H1 (cell line): ENCODE measurements at regions not wholly inside any gene's neighbourhood (a gene's known extent, or its start where the extent isn't known, plus 50 kb on each side); places are given as distances from the start of the nearest gene placed in this dataset.

Experiments used
- CTCF ChIA-PET: fragments of 300-600 bp; sonication (Branson Sonifier 250); formaldehyde crosslinking; loops from one replicate; lab custom pipeline; 2021; ENCODE audit not compliant: partially characterized antibody; lab: Charles Lee
- POLR2A ChIA-PET: fragments of 300-600 bp; sonication (Branson Sonifier 250); formaldehyde crosslinking; loops from one replicate; lab custom pipeline; 2021; ENCODE audit warnings: inconsistent platforms; ENCODE audit not compliant: partially characterized antibody; lab: Charles Lee
- DNase-seq, 2 experiments: peaks; one replicate each; pipeline versions ENCODE4 v3.0.0 to v3.0.0-alpha.2; 2010 to 2022; ENCODE audit warnings: low spot score in 2 of 2, low read depth in 1 of 2, mixed read lengths in 1 of 2
- FAIRE-seq: peaks from 2 replicates; lab custom pipeline; 2011; peaks lifted over from hg19 to GRCh38; lab: Jason Lieb, UNC
- H2AFZ ChIP-seq: 2 replicates; pipeline ENCODE4 v1.8.1; 2012; ENCODE audit warnings: low read length, inconsistent platforms
- H2AK5ac ChIP-seq: 2 replicates; pipeline ENCODE4 v1.6.1; 2013; ENCODE audit warnings: low read depth, low read length
- H2BK120ac ChIP-seq: replicated peaks from 2 replicates; pipeline ENCODE3; 2013; ENCODE audit warnings: low read depth, low read length, inconsistent platforms
- H2BK12ac ChIP-seq: 2 replicates; pipeline ENCODE4 v1.6.1; 2013; ENCODE audit warnings: low read depth, low read length
- H2BK15ac ChIP-seq: 2 replicates; pipeline ENCODE4 v1.6.1; 2013; ENCODE audit warnings: low read length
- H2BK20ac ChIP-seq: 2 replicates; pipeline ENCODE4 v1.6.1; 2013; ENCODE audit warnings: low read length
- H2BK5ac ChIP-seq: 2 replicates; pipeline ENCODE4 v1.6.1; 2013; ENCODE audit warnings: low read depth, low read length
- H3K14ac ChIP-seq: 2 replicates; pipeline ENCODE4 v1.6.1; 2013; ENCODE audit warnings: inconsistent platforms; ENCODE audit not compliant: insufficient read length
- H3K18ac ChIP-seq: 2 replicates; pipeline ENCODE4 v1.6.1; 2013; ENCODE audit warnings: low read length; ENCODE audit errors: extremely low read depth
- H3K23ac ChIP-seq: 2 replicates; pipeline ENCODE4 v1.6.1; 2013; ENCODE audit warnings: inconsistent platforms; ENCODE audit not compliant: insufficient read length
- H3K23me2 ChIP-seq: 2 replicates; pipeline ENCODE4 v1.6.1; 2013; ENCODE audit warnings: low read depth, low read length
- H3K27ac ChIP-seq: 2 replicates; pipeline ENCODE4 v1.6.1; 2011; ENCODE audit warnings: low read depth, low read length, inconsistent platforms
- H3K27me3 ChIP-seq, 4 experiments: replicated peaks in 1 of 4; 1 replicate in 1 of 4; 2 replicates in 3 of 4; pipeline versions ENCODE4 v1.6.1 to v1.8.1; 2011 to 2013; ENCODE audit warnings: low read length in 3 of 4, mild to moderate bottlenecking in 3 of 4, inconsistent platforms in 2 of 4, mixed read lengths in 2 of 4, moderate library complexity in 1 of 4; ENCODE audit not compliant: control insufficient read depth in 3 of 4, insufficient read depth in 3 of 4; ENCODE audit errors: extremely low read depth in 1 of 4
- H3K36me3 ChIP-seq, 4 experiments: 2 replicates each; pipeline versions ENCODE4 v1.6.1 to v1.8.1; 2011 to 2013; ENCODE audit warnings: mild to moderate bottlenecking in 4 of 4, low read length in 3 of 4, moderate library complexity in 2 of 4, control low read depth in 1 of 4, inconsistent platforms in 1 of 4; ENCODE audit not compliant: insufficient read depth in 4 of 4, control insufficient read depth in 2 of 4
- H3K4ac ChIP-seq: replicated peaks from 2 replicates; pipeline ENCODE3; 2013; ENCODE audit warnings: low read length, low read depth, mixed read lengths, inconsistent platforms; ENCODE audit not compliant: insufficient read length
- H3K4me1 ChIP-seq, 4 experiments: replicated peaks in 1 of 4; 1 replicate in 1 of 4; 2 replicates in 3 of 4; pipeline versions ENCODE4 v1.6.1 to v1.8.1; 2011 to 2013; ENCODE audit warnings: low read length in 3 of 4, inconsistent platforms in 2 of 4, mixed read lengths in 1 of 4; ENCODE audit not compliant: insufficient read depth in 4 of 4, control insufficient read depth in 3 of 4
- H3K4me2 ChIP-seq, 2 experiments: 2 replicates each; pipeline versions ENCODE4 v1.6.1 to v1.8.1; 2011 to 2013; ENCODE audit warnings: low read depth in 2 of 2, low read length in 2 of 2, control low read depth in 1 of 2, inconsistent platforms in 1 of 2, mild to moderate bottlenecking in 1 of 2; ENCODE audit not compliant: insufficient read depth in 1 of 2
- H3K4me3 ChIP-seq, 4 experiments: fragments of 200-600, 300-600 bp in 1 of 4; sonication (generic), shearing (Covaris generic), sonication (Bioruptor Twin) in 1 of 4; 2 replicates each; pipeline versions ENCODE4 v1.5.1 to v1.8.1; 2011 to 2016; ENCODE audit warnings: low read length in 4 of 4, low read depth in 3 of 4, control low read depth in 2 of 4, inconsistent platforms in 2 of 4, mild to moderate bottlenecking in 2 of 4, mixed read lengths in 1 of 4, moderate library complexity in 1 of 4; ENCODE audit not compliant: insufficient read depth in 2 of 4; ENCODE audit errors: extremely low read depth in 1 of 4
- H3K56ac ChIP-seq: replicated peaks from 2 replicates; pipeline ENCODE3; 2013; ENCODE audit warnings: low read depth, mild to moderate bottlenecking, mixed read lengths, low read length, inconsistent platforms; ENCODE audit not compliant: insufficient read length
- H3K79me1 ChIP-seq: 2 replicates; pipeline ENCODE4 v1.6.1; 2013; ENCODE audit warnings: low read depth, low read length, control low read depth
- H3K79me2 ChIP-seq, 2 experiments: 2 replicates each; pipeline versions ENCODE4 v1.6.1 to v1.8.1; 2012 to 2013; ENCODE audit warnings: low read length in 2 of 2, mild to moderate bottlenecking in 2 of 2, inconsistent platforms in 1 of 2; ENCODE audit not compliant: insufficient read depth in 2 of 2, control insufficient read depth in 1 of 2
- H3K9ac ChIP-seq, 4 experiments: replicated peaks in 1 of 4; 1 replicate in 1 of 4; 2 replicates in 3 of 4; pipeline versions ENCODE4 v1.6.1 to v1.8.1; 2011 to 2013; ENCODE audit warnings: low read depth in 3 of 4, low read length in 3 of 4, control low read depth in 2 of 4, mild to moderate bottlenecking in 2 of 4, moderate library complexity in 2 of 4, inconsistent platforms in 1 of 4; ENCODE audit errors: extremely low read depth in 1 of 4
- H3K9me3 ChIP-seq, 2 experiments: 2 replicates each; pipeline versions ENCODE4 v1.6.1 to v1.8.1; 2012 to 2013; ENCODE audit warnings: mild to moderate bottlenecking in 2 of 2, moderate library complexity in 2 of 2, control low read depth in 1 of 2, inconsistent platforms in 1 of 2, low read depth in 1 of 2, low read length in 1 of 2, mixed read lengths in 1 of 2; ENCODE audit not compliant: insufficient read depth in 2 of 2
- H4K20me1 ChIP-seq, 2 experiments: replicated peaks in 1 of 2; 2 replicates each; pipeline versions ENCODE3 to v1.8.1; 2011 to 2013; ENCODE audit warnings: inconsistent platforms in 2 of 2, low read length in 2 of 2, mild to moderate bottlenecking in 1 of 2; ENCODE audit not compliant: insufficient read depth in 2 of 2, control insufficient read depth in 1 of 2
- H4K5ac ChIP-seq: 2 replicates; pipeline ENCODE4 v1.6.1; 2013; ENCODE audit warnings: low read length, low read depth, mixed read lengths, inconsistent platforms; ENCODE audit not compliant: insufficient read length
- H4K8ac ChIP-seq: 2 replicates; pipeline ENCODE4 v1.8.0; 2013; ENCODE audit warnings: mild to moderate bottlenecking, moderate library complexity, low read length, inconsistent platforms; ENCODE audit not compliant: insufficient read depth; ENCODE audit errors: extremely low read depth
- H4K91ac ChIP-seq: replicated peaks from 2 replicates; pipeline ENCODE3; 2013; ENCODE audit warnings: low read length, mixed read lengths, inconsistent platforms; ENCODE audit not compliant: insufficient read length
- ATF2 ChIP-seq: IDR thresholded peaks from 2 replicates; pipeline ENCODE4 v1.6.1; 2012; ENCODE audit warnings: low read length, inconsistent platforms
- CBX5 ChIP-seq: fragments of 300-800, 300-1000 bp; sonication (generic); IDR thresholded peaks from 2 replicates; pipeline ENCODE4 v1.7.1; 2016; ENCODE audit warnings: antibody characterized with exemption, low read length, low read depth
- CHD1 ChIP-seq: IDR thresholded peaks from 2 replicates; pipeline ENCODE4 v1.6.1; 2012; ENCODE audit warnings: low read depth, low read length, improper control_type of control experiment
- GABPA ChIP-seq: IDR thresholded peaks from 2 replicates; pipeline ENCODE4 v1.6.1; 2011; ENCODE audit warnings: mild to moderate bottlenecking, low read length, moderate library complexity, borderline replicate concordance; ENCODE audit not compliant: insufficient read depth
- GTF2F1 ChIP-seq: IDR thresholded peaks from 2 replicates; pipeline ENCODE4 v1.6.1; 2012; ENCODE audit warnings: low read depth, low read length, improper control_type of control experiment, borderline replicate concordance
- HDAC6 ChIP-seq: IDR thresholded peaks from one replicate; pipeline ENCODE4 v1.7.1; 2012; ENCODE audit warnings: low read depth, mild to moderate bottlenecking, inconsistent platforms, low read length, moderate library complexity
- MAFK ChIP-seq: IDR thresholded peaks from 2 replicates; pipeline ENCODE4 v1.6.1; 2012; ENCODE audit warnings: low read depth, mild to moderate bottlenecking, improper control_type of control experiment, low read length
- POU5F1 ChIP-seq: IDR thresholded peaks from 2 replicates; pipeline ENCODE4 v1.6.1; 2011; ENCODE audit warnings: low read depth, mild to moderate bottlenecking, low read length, moderate library complexity
- RXRA ChIP-seq: IDR thresholded peaks from 2 replicates; pipeline ENCODE4 v1.6.1; 2011; ENCODE audit warnings: low read depth, mild to moderate bottlenecking, low read length, moderate library complexity; ENCODE audit not compliant: insufficient read depth
- SAP30 ChIP-seq: fragments of 300-600 bp; sonication (generic); IDR thresholded peaks from 2 replicates; pipeline ENCODE4 v1.7.1; 2012; ENCODE audit warnings: low read length, moderate library complexity, mild to moderate bottlenecking, inconsistent platforms; ENCODE audit not compliant: insufficient read depth, insufficient replicate concordance
- SRF ChIP-seq: IDR thresholded peaks from 2 replicates; pipeline ENCODE4 v1.6.1; 2011; ENCODE audit warnings: mild to moderate bottlenecking, low read depth, low read length, moderate library complexity
- TAF7 ChIP-seq: optimal IDR thresholded peaks from 2 replicates; pipeline ENCODE3; 2011; ENCODE audit warnings: low read depth, mild to moderate bottlenecking, inconsistent platforms, low read length, moderate library complexity, borderline replicate concordance
- TBP ChIP-seq: IDR thresholded peaks from 2 replicates; pipeline ENCODE4 v1.6.1; 2011; ENCODE audit warnings: low read depth, low read length, improper control_type of control experiment
- WGBS, 2 experiments: shearing (Covaris generic) in 1 of 2; methylation state at CpG; one replicate each; pipeline versions ENCODE4 v1.1.6 to v1.1.7; 2013 to 2015; ENCODE audit warnings: low lambda C conversion rate in 2 of 2, mixed read lengths in 2 of 2, inconsistent platforms in 1 of 2, low coverage in 1 of 2, missing lambda C conversion rate in 1 of 2; ENCODE audit not compliant: insufficient replicate concordance in 2 of 2, insufficient coverage in 1 of 2, insufficient read length in 1 of 2; ENCODE audit errors: extremely low coverage in 1 of 2, missing lambda C conversion rate in 1 of 2; 5-methylcytosine and 5-hydroxymethylcytosine counted together

GRCh38 chr7:25887266-25887665, 264.7 kb upstream of the NFE2L3 start:
- ChIA-PET CTCF (interaction anchor here (1.0 kb wide), 1 partner anchor 175 kb away, joined by 3 read pairs; no protein-coding TSS in a partner anchor), POLR2A (no interaction called here)
- DNase-seq: no peak
- TF ChIP-seq GABPA (no peak), CBX5 (no peak), GTF2F1 (no peak), MAFK (no peak), ATF2 (no peak), TBP (no peak), SRF (no peak), POU5F1 (no peak), RXRA (no peak), TAF7 (no peak), HDAC6 (no peak), SAP30 (no peak), CHD1 (no peak)

More at GRCh38 chr7:25887266-25887665, 264.7 kb upstream of the NFE2L3 start:
- no peak overlapping the region for H2AFZ ChIP-seq
- no peak overlapping the region for H3K4me3 ChIP-seq
- H2AK5ac ChIP-seq: no peak overlapping the region
- H3K4ac ChIP-seq: no peak overlapping the region
- no peaks in the 10 kb centered on the region for H3K23me2 ChIP-seq
- H3K9me3 ChIP-seq: no peaks in the 10 kb centered on the region
- H3K4me1 ChIP-seq: no peaks in the 10 kb centered on the region
- H3K18ac ChIP-seq: no peak overlapping the region
- H3K79me2 ChIP-seq: no peaks in the 10 kb centered on the region
- FAIRE-seq: no peak
- no peak overlapping the region; the same call in 1 of the 2 replicates for H4K8ac ChIP-seq
- H3K27ac ChIP-seq: no peak overlapping the region
- H3K14ac ChIP-seq: no peak overlapping the region
- no peak overlapping the region for H3K56ac ChIP-seq
- H3K4me2 ChIP-seq: no peak overlapping the region
- no peak overlapping the region for H2BK20ac ChIP-seq
- no peak overlapping the region for H3K9ac ChIP-seq
- 88% methylated on average over 3 of the region's 3 CpGs; no CpG with 5 or more reads in 1 of the 2 experiments for WGBS, 2 experiments
- no peak overlapping the region for H2BK15ac ChIP-seq
- no peaks in the 10 kb centered on the region; a peak in 1 of 8 replicates for H3K36me3 ChIP-seq
- 0 out of 2 replicates have a peak overlapping the region, but pooled peaks have one; percentile 10 for H2BK5ac ChIP-seq
- no peak overlapping the region; the same call in 1 of the 2 replicates for H2BK12ac ChIP-seq
- no peak overlapping the region for H3K23ac ChIP-seq
- H4K5ac ChIP-seq: no peak overlapping the region
- H3K79me1 ChIP-seq: no peaks in the 10 kb centered on the region
- H3K27me3 ChIP-seq: no peaks in the 10 kb centered on the region; a peak in 1 of 7 replicates
- no peak overlapping the region for H2BK120ac ChIP-seq
- no peaks in the 10 kb centered on the region for H4K20me1 ChIP-seq
- H4K91ac ChIP-seq: no peak overlapping the region
